ENCODE measurements at regions not wholly inside any gene's neighbourhood (a gene's known extent, or its start where the extent isn't known, plus 50 kb on each side); places are given as distances from the start of the nearest gene placed in this dataset.

DNA sequence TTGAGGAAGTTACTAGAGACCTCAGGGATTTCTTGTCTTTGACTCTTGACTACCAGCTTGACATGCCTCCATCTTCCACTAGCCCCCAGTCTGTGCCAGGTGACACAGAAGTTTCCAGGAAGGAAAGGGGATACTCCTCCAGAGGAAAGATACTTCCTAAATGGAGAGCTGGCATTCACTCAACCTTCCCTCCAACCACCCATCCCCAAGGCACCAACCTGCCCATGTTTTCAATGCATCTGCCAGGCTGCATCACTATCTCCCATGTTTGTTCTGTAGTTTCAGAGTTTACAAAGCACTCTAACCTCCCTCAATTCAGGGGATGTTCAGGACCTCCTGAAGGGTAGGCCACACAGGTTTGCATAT lies 198.4 kb upstream of the LPP start:
- no peak for DNase-seq (ENCODE audit: low read depth)
- in situ Hi-C loops (cut with HindIII; ENCODE audit: low sequenced_read_pairs) = no loop called here
- TF ChIP-seq, protein P1, sequence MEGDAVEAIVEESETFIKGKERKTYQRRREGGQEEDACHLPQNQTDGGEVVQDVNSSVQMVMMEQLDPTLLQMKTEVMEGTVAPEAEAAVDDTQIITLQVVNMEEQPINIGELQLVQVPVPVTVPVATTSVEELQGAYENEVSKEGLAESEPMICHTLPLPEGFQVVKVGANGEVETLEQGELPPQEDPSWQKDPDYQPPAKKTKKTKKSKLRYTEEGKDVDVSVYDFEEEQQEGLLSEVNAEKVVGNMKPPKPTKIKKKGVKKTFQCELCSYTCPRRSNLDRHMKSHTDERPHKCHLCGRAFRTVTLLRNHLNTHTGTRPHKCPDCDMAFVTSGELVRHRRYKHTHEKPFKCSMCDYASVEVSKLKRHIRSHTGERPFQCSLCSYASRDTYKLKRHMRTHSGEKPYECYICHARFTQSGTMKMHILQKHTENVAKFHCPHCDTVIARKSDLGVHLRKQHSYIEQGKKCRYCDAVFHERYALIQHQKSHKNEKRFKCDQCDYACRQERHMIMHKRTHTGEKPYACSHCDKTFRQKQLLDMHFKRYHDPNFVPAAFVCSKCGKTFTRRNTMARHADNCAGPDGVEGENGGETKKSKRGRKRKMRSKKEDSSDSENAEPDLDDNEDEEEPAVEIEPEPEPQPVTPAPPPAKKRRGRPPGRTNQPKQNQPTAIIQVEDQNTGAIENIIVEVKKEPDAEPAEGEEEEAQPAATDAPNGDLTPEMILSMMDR (IDR thresholded peaks at IDR 0.05; ENCODE audit: low read depth, low read length, missing control alignments) = no peak
- no peak overlapping the region for H3K4me3 ChIP-seq (ENCODE audit: low read depth, low read length)

- no peak for DNase-seq (ENCODE audit: low read depth)
- in situ Hi-C loops (cut with HindIII; ENCODE audit: low sequenced_read_pairs) = no loop called here
- TF ChIP-seq, protein P1 (IDR thresholded peaks at IDR 0.05; ENCODE audit: low read depth, low read length, missing control alignments) = no peak
- no peak overlapping the region for H3K4me3 ChIP-seq (ENCODE audit: low read depth, low read length)
Measured at GRCh38 chr3:187957165-187957581, 196.8 kb upstream of the LPP start.

GRCh38 chr3:187957582-187957981 lies 196.4 kb upstream of the LPP start:
- no peak overlapping the region for H3K4me3 ChIP-seq (ENCODE audit: low read depth, low read length)
- in situ Hi-C loops (cut with HindIII; ENCODE audit: low sequenced_read_pairs) = no loop called here
- TF ChIP-seq, protein P1 (IDR thresholded peaks at IDR 0.05; ENCODE audit: low read depth, low read length, missing control alignments) = no peak
- DNase-seq (ENCODE audit: low read depth) = no peak

GRCh38 chr3:187958432-187959003 lies 195.4 kb upstream of the LPP start:
- in situ Hi-C loops (cut with HindIII; ENCODE audit: low sequenced_read_pairs) = no loop called here
- TF ChIP-seq, protein P1 (IDR thresholded peaks at IDR 0.05; ENCODE audit: low read depth, low read length, missing control alignments) = no peak
- H3K4me3 ChIP-seq (ENCODE audit: low read depth, low read length) = no peak overlapping the region
- no peak for DNase-seq (ENCODE audit: low read depth)

GRCh38 chr3:187960820-187961219 lies 193.1 kb upstream of the LPP start:
- TF ChIP-seq, protein P1 (IDR thresholded peaks at IDR 0.05; ENCODE audit: low read depth, low read length, missing control alignments) = no peak
- in situ Hi-C loops (cut with HindIII; ENCODE audit: low sequenced_read_pairs) = no loop called here
- no peak overlapping the region for H3K4me3 ChIP-seq (ENCODE audit: low read depth, low read length)
- no peak for DNase-seq (ENCODE audit: low read depth)

GRCh38 chr3:187961366-187961765 lies 192.6 kb upstream of the LPP start:
- no peak for DNase-seq (ENCODE audit: low read depth)
- H3K4me3 ChIP-seq (ENCODE audit: low read depth, low read length) = no peak overlapping the region
- in situ Hi-C loops (cut with HindIII; ENCODE audit: low sequenced_read_pairs) = no loop called here
- TF ChIP-seq, protein P1 (IDR thresholded peaks at IDR 0.05; ENCODE audit: low read depth, low read length, missing control alignments) = no peak

Data from astrocyte of the cerebellum (primary cell).